ENCODE measurements at regions not wholly inside any gene's neighbourhood (a gene's known extent, or its start where the extent isn't known, plus 50 kb on each side); places are given as distances from the start of the nearest gene placed in this dataset.

GRCh38 chr19:32202244-32202643 is 143.2 kb upstream of the ZNF507 start:
- H3K27me3 ChIP-seq (ENCODE audit: control insufficient read depth in 2 of 2, insufficient read depth in 2 of 2, low read length in 2 of 2), result no peaks in the 10 kb centered on the region
- no peak overlapping the region for H3K4me3 ChIP-seq (ENCODE audit: low read length in 2 of 2)
- no peak overlapping the region for H3K27ac ChIP-seq (ENCODE audit: low read depth in 2 of 2, low read length in 2 of 2)
- H3K9ac ChIP-seq (ENCODE audit: low read depth in 1 of 2, low read length in 2 of 2), result no peak overlapping the region
- no peaks in the 10 kb centered on the region for H3K4me1 ChIP-seq (ENCODE audit: control insufficient read depth in 2 of 2, insufficient read depth in 2 of 2, low read length in 2 of 2)
- H3K36me3 ChIP-seq (ENCODE audit: control insufficient read depth in 2 of 2, insufficient read depth in 2 of 2, low read length in 2 of 2), result no peaks in the 10 kb centered on the region
- H3K9me3 ChIP-seq (ENCODE audit: control insufficient read depth in 2 of 2, low read length in 2 of 2), result no peaks in the 10 kb centered on the region

GRCh38 chr19:32203161-32203560 is 142.2 kb upstream of the ZNF507 start:
- no peaks in the 10 kb centered on the region for H3K4me1 ChIP-seq (ENCODE audit: control insufficient read depth in 2 of 2, insufficient read depth in 2 of 2, low read length in 2 of 2)
- no peak overlapping the region for H3K4me3 ChIP-seq (ENCODE audit: low read length in 2 of 2)
- no peaks in the 10 kb centered on the region for H3K27me3 ChIP-seq (ENCODE audit: control insufficient read depth in 2 of 2, insufficient read depth in 2 of 2, low read length in 2 of 2)
- H3K9me3 ChIP-seq (ENCODE audit: control insufficient read depth in 2 of 2, low read length in 2 of 2), result no peaks in the 10 kb centered on the region
- H3K27ac ChIP-seq (ENCODE audit: low read depth in 2 of 2, low read length in 2 of 2), result no peak overlapping the region
- H3K9ac ChIP-seq (ENCODE audit: low read depth in 1 of 2, low read length in 2 of 2), result no peak overlapping the region
- no peaks in the 10 kb centered on the region for H3K36me3 ChIP-seq (ENCODE audit: control insufficient read depth in 2 of 2, insufficient read depth in 2 of 2, low read length in 2 of 2)

- H3K9me3 ChIP-seq (ENCODE audit: control insufficient read depth in 2 of 2, low read length in 2 of 2), result no peaks in the 10 kb centered on the region
- no peak overlapping the region for H3K9ac ChIP-seq (ENCODE audit: low read depth in 1 of 2, low read length in 2 of 2)
- H3K4me1 ChIP-seq (ENCODE audit: control insufficient read depth in 2 of 2, insufficient read depth in 2 of 2, low read length in 2 of 2), result no peaks in the 10 kb centered on the region
- H3K36me3 ChIP-seq (ENCODE audit: control insufficient read depth in 2 of 2, insufficient read depth in 2 of 2, low read length in 2 of 2), result no peaks in the 10 kb centered on the region
- H3K27ac ChIP-seq (ENCODE audit: low read depth in 2 of 2, low read length in 2 of 2), result no peak overlapping the region
- H3K27me3 ChIP-seq (ENCODE audit: control insufficient read depth in 2 of 2, insufficient read depth in 2 of 2, low read length in 2 of 2), result no peaks in the 10 kb centered on the region
- no peak overlapping the region for H3K4me3 ChIP-seq (ENCODE audit: low read length in 2 of 2)
These were observed 139.3 kb upstream of the ZNF507 start for GRCh38 chr19:32206065-32206464.

GRCh38 chr19:32208060-32208459 is 137.3 kb upstream of the ZNF507 start:
- no peak overlapping the region for H3K9ac ChIP-seq (ENCODE audit: low read depth in 1 of 2, low read length in 2 of 2)
- no peak overlapping the region for H3K27ac ChIP-seq (ENCODE audit: low read depth in 2 of 2, low read length in 2 of 2)
- H3K36me3 ChIP-seq (ENCODE audit: control insufficient read depth in 2 of 2, insufficient read depth in 2 of 2, low read length in 2 of 2), result no peaks in the 10 kb centered on the region
- no peaks in the 10 kb centered on the region for H3K4me1 ChIP-seq (ENCODE audit: control insufficient read depth in 2 of 2, insufficient read depth in 2 of 2, low read length in 2 of 2)
- H3K27me3 ChIP-seq (ENCODE audit: control insufficient read depth in 2 of 2, insufficient read depth in 2 of 2, low read length in 2 of 2), result no peaks in the 10 kb centered on the region
- H3K4me3 ChIP-seq (ENCODE audit: low read length in 2 of 2), result no peak overlapping the region
- no peaks in the 10 kb centered on the region for H3K9me3 ChIP-seq (ENCODE audit: control insufficient read depth in 2 of 2, low read length in 2 of 2)

- Histone ChIP-seq H3K9me3 (ENCODE audit: control insufficient read depth in 2 of 2, low read length in 2 of 2) (no peaks in the 10 kb centered on the region), H3K27ac (ENCODE audit: low read depth in 2 of 2, low read length in 2 of 2) (no peak overlapping the region), H3K4me1 (ENCODE audit: control insufficient read depth in 2 of 2, insufficient read depth in 2 of 2, low read length in 2 of 2) (no peaks in the 10 kb centered on the region), H3K27me3 (ENCODE audit: control insufficient read depth in 2 of 2, insufficient read depth in 2 of 2, low read length in 2 of 2) (peaks cover 0 to 4% of the 10 kb centered on the region in 2 donors), H3K9ac (ENCODE audit: low read depth in 1 of 2, low read length in 2 of 2) (no peak overlapping the region), H3K4me3 (ENCODE audit: low read length in 2 of 2) (no peak overlapping the region), H3K36me3 (ENCODE audit: control insufficient read depth in 2 of 2, insufficient read depth in 2 of 2, low read length in 2 of 2) (no peaks in the 10 kb centered on the region)
These were observed 126.0 kb upstream of the ZNF507 start for GRCh38 chr19:32219392-32219791.

- no peak overlapping the region for H3K9ac ChIP-seq (ENCODE audit: low read depth in 1 of 2, low read length in 2 of 2)
- no peaks in the 10 kb centered on the region for H3K36me3 ChIP-seq (ENCODE audit: control insufficient read depth in 2 of 2, insufficient read depth in 2 of 2, low read length in 2 of 2)
- peaks cover 3 to 7% of the 10 kb centered on the region in 2 donors for H3K27me3 ChIP-seq (ENCODE audit: control insufficient read depth in 2 of 2, insufficient read depth in 2 of 2, low read length in 2 of 2)
These were observed 125.4 kb upstream of the ZNF507 start for GRCh38 chr19:32219881-32220472.

GRCh38 chr19:32220951-32221350 is 124.5 kb upstream of the ZNF507 start:
- H3K9me3 ChIP-seq (ENCODE audit: control insufficient read depth in 2 of 2, low read length in 2 of 2), result no peaks in the 10 kb centered on the region
- H3K27ac ChIP-seq (ENCODE audit: low read depth in 2 of 2, low read length in 2 of 2), result no peak overlapping the region
- no peaks in the 10 kb centered on the region for H3K36me3 ChIP-seq (ENCODE audit: control insufficient read depth in 2 of 2, insufficient read depth in 2 of 2, low read length in 2 of 2)
- no peaks in the 10 kb centered on the region for H3K4me1 ChIP-seq (ENCODE audit: control insufficient read depth in 2 of 2, insufficient read depth in 2 of 2, low read length in 2 of 2)
- H3K9ac ChIP-seq (ENCODE audit: low read depth in 1 of 2, low read length in 2 of 2), result no peak overlapping the region
- H3K4me3 ChIP-seq (ENCODE audit: low read length in 2 of 2), result no peak overlapping the region
- H3K27me3 ChIP-seq (ENCODE audit: control insufficient read depth in 2 of 2, insufficient read depth in 2 of 2, low read length in 2 of 2), result peaks cover 3 to 9% of the 10 kb centered on the region in 2 donors

More at GRCh38 chr19:32219881-32220472, 125.4 kb upstream of the ZNF507 start:
- H3K27ac ChIP-seq (ENCODE audit: low read depth in 2 of 2, low read length in 2 of 2), result no peak overlapping the region
- no peak overlapping the region for H3K4me3 ChIP-seq (ENCODE audit: low read length in 2 of 2)
- no peaks in the 10 kb centered on the region for H3K4me1 ChIP-seq (ENCODE audit: control insufficient read depth in 2 of 2, insufficient read depth in 2 of 2, low read length in 2 of 2)
- no peaks in the 10 kb centered on the region for H3K9me3 ChIP-seq (ENCODE audit: control insufficient read depth in 2 of 2, low read length in 2 of 2)

GRCh38 chr19:32222556-32222955 is 122.9 kb upstream of the ZNF507 start:
- peaks cover 3 to 9% of the 10 kb centered on the region in 2 donors for H3K27me3 ChIP-seq (ENCODE audit: control insufficient read depth in 2 of 2, insufficient read depth in 2 of 2, low read length in 2 of 2)
- H3K27ac ChIP-seq (ENCODE audit: low read depth in 2 of 2, low read length in 2 of 2), result no peak overlapping the region
- no peaks in the 10 kb centered on the region for H3K4me1 ChIP-seq (ENCODE audit: control insufficient read depth in 2 of 2, insufficient read depth in 2 of 2, low read length in 2 of 2)
- no peak overlapping the region for H3K4me3 ChIP-seq (ENCODE audit: low read length in 2 of 2)
- no peaks in the 10 kb centered on the region for H3K9me3 ChIP-seq (ENCODE audit: control insufficient read depth in 2 of 2, low read length in 2 of 2)
- no peak overlapping the region for H3K9ac ChIP-seq (ENCODE audit: low read depth in 1 of 2, low read length in 2 of 2)
- H3K36me3 ChIP-seq (ENCODE audit: control insufficient read depth in 2 of 2, insufficient read depth in 2 of 2, low read length in 2 of 2), result no peaks in the 10 kb centered on the region

GRCh38 chr19:32223106-32223505 is 122.3 kb upstream of the ZNF507 start:
- Histone ChIP-seq H3K9me3 (ENCODE audit: control insufficient read depth in 2 of 2, low read length in 2 of 2) (no peaks in the 10 kb centered on the region), H3K9ac (ENCODE audit: low read depth in 1 of 2, low read length in 2 of 2) (no peak overlapping the region), H3K4me3 (ENCODE audit: low read length in 2 of 2) (no peak overlapping the region), H3K27ac (ENCODE audit: low read depth in 2 of 2, low read length in 2 of 2) (no peak overlapping the region), H3K4me1 (ENCODE audit: control insufficient read depth in 2 of 2, insufficient read depth in 2 of 2, low read length in 2 of 2) (no peaks in the 10 kb centered on the region), H3K36me3 (ENCODE audit: control insufficient read depth in 2 of 2, insufficient read depth in 2 of 2, low read length in 2 of 2) (no peaks in the 10 kb centered on the region), H3K27me3 (ENCODE audit: control insufficient read depth in 2 of 2, insufficient read depth in 2 of 2, low read length in 2 of 2) (peaks cover 3 to 9% of the 10 kb centered on the region in 2 donors)

- H3K4me3 ChIP-seq (ENCODE audit: low read length in 2 of 2), result no peak overlapping the region
- peaks cover 3 to 9% of the 10 kb centered on the region in 2 donors for H3K27me3 ChIP-seq (ENCODE audit: control insufficient read depth in 2 of 2, insufficient read depth in 2 of 2, low read length in 2 of 2)
- H3K4me1 ChIP-seq (ENCODE audit: control insufficient read depth in 2 of 2, insufficient read depth in 2 of 2, low read length in 2 of 2), result no peaks in the 10 kb centered on the region
- no peak overlapping the region for H3K9ac ChIP-seq (ENCODE audit: low read depth in 1 of 2, low read length in 2 of 2)
- H3K9me3 ChIP-seq (ENCODE audit: control insufficient read depth in 2 of 2, low read length in 2 of 2), result no peaks in the 10 kb centered on the region
- no peaks in the 10 kb centered on the region for H3K36me3 ChIP-seq (ENCODE audit: control insufficient read depth in 2 of 2, insufficient read depth in 2 of 2, low read length in 2 of 2)
- no peak overlapping the region for H3K27ac ChIP-seq (ENCODE audit: low read depth in 2 of 2, low read length in 2 of 2)
These were observed 121.6 kb upstream of the ZNF507 start for GRCh38 chr19:32223595-32224370.
